ENCODE measurements at regions not wholly inside any gene's neighbourhood (a gene's known extent, or its start where the extent isn't known, plus 50 kb on each side); places are given as distances from the start of the nearest gene placed in this dataset.

- TF ChIP-seq CTCF (IDR thresholded peaks at IDR 0.05; ENCODE audit: low read depth, low read length, poor library complexity, severe bottlenecking) (no peak), EZH2phosphoT487 (IDR thresholded peaks at IDR 0.05; ENCODE audit: borderline replicate concordance, low read length) (no peak)
These were observed 331.0 kb downstream of the EPHA4 start for GRCh38 chr2:221241072-221241471.
